SK-N-SH (cell line): ENCODE measurements at regions not wholly inside any gene's neighbourhood (a gene's known extent, or its start where the extent isn't known, plus 50 kb on each side); places are given as distances from the start of the nearest gene placed in this dataset.

Experiments used
- CTCF ChIA-PET: fragments of 300-600, 350-600 bp; formaldehyde crosslinking; extraction: SDS; loops from one replicate; lab custom pipeline; 2021; lab: Yijun Ruan, JAX
- POLR2A ChIA-PET: fragments of 350-600 bp; sonication (Branson Sonifier 250); formaldehyde crosslinking; extraction: SDS; loops from one replicate; lab custom pipeline; 2020; ENCODE audit warnings: antibody characterized with exemption, inconsistent platforms; lab: Yijun Ruan, JAX
- DNase-seq: peaks from one replicate; pipeline ENCODE4 v3.0.0; 2012
- H2AFZ ChIP-seq: fragments of 200-600 bp; sonication (generic); 2 replicates; pipeline ENCODE4 v1.8.1; 2016; ENCODE audit warnings: antibody characterized with exemption, mild to moderate bottlenecking, low read depth
- H3F3A ChIP-seq: fragments of 200-600 bp; sonication (generic); replicated peaks from 2 replicates; pipeline ENCODE3; 2016; ENCODE audit warnings: antibody characterized with exemption, mild to moderate bottlenecking; ENCODE audit not compliant: insufficient read depth
- H3K27ac ChIP-seq, 2 experiments: fragments of 200-500 bp in 1 of 2; fragments of 200-600 bp in 1 of 2; sonication (Bioruptor generic) in 1 of 2; sonication (generic), shearing (Covaris generic) in 1 of 2; 2 replicates each; pipeline versions ENCODE4 v1.5.1 to v1.6.1; 2014 to 2016; ENCODE audit warnings: low read depth in 2 of 2, inconsistent platforms in 1 of 2, low read length in 1 of 2, mild to moderate bottlenecking in 1 of 2, mixed read lengths in 1 of 2
- H3K27me3 ChIP-seq: fragments of 200-600 bp; sonication (generic), shearing (Covaris generic); 2 replicates; pipeline ENCODE4 v1.6.1; 2016; ENCODE audit warnings: mixed run types; ENCODE audit not compliant: insufficient read depth
- H3K36me3 ChIP-seq, 2 experiments: fragments of 200-500 bp in 1 of 2; fragments of 200-600 bp in 1 of 2; sonication (Bioruptor generic) in 1 of 2; sonication (generic) in 1 of 2; replicated peaks in 1 of 2; 2 replicates each; pipeline versions ENCODE3 to v1.5.1; 2014 to 2016; ENCODE audit warnings: low read length in 1 of 2, mild to moderate bottlenecking in 1 of 2; ENCODE audit not compliant: insufficient read depth in 2 of 2, control insufficient read depth in 1 of 2
- H3K4me1 ChIP-seq, 2 experiments: fragments of 200-500 bp in 1 of 2; fragments of 200-600 bp in 1 of 2; sonication (Bioruptor generic) in 1 of 2; sonication (generic), shearing (Covaris generic) in 1 of 2; 2 replicates each; pipeline versions ENCODE4 v1.5.1 to v1.6.1; 2014 to 2016; ENCODE audit warnings: low read depth in 1 of 2, low read length in 1 of 2, mixed run types in 1 of 2; ENCODE audit not compliant: insufficient read depth in 2 of 2, control insufficient read depth in 1 of 2
- H3K4me2 ChIP-seq: fragments of 200-600 bp; sonication (generic), shearing (Covaris generic); 2 replicates; pipeline ENCODE4 v1.6.1; 2017; ENCODE audit warnings: mixed run types
- H3K4me3 ChIP-seq, 2 experiments: fragments of 200-500 bp in 1 of 2; fragments of 200-600 bp in 1 of 2; sonication (Bioruptor generic) in 1 of 2; sonication (generic), shearing (Covaris generic) in 1 of 2; 2 replicates each; pipeline versions ENCODE4 v1.5.1 to v1.8.1; 2014 to 2016; ENCODE audit warnings: low read depth in 2 of 2, inconsistent platforms in 1 of 2, low read length in 1 of 2, mild to moderate bottlenecking in 1 of 2, mixed read lengths in 1 of 2, moderate library complexity in 1 of 2
- H3K79me2 ChIP-seq: fragments of 200-600 bp; sonication (generic); 2 replicates; pipeline ENCODE4 v1.8.1; 2017; ENCODE audit warnings: mild to moderate bottlenecking; ENCODE audit not compliant: insufficient read depth
- H3K9ac ChIP-seq: fragments of 200-600 bp; sonication (generic); 2 replicates; pipeline ENCODE4 v1.6.1; 2017; ENCODE audit warnings: mixed run types
- H3K9me2 ChIP-seq: fragments of 200-600 bp; sonication (generic); 2 replicates; pipeline ENCODE4 v1.6.1; 2017; ENCODE audit warnings: mixed run types
- H3K9me3 ChIP-seq: fragments of 200-600 bp; sonication (generic); 2 replicates; pipeline ENCODE4 v1.6.1; 2017; ENCODE audit warnings: mixed run types, mild to moderate bottlenecking, moderate library complexity
- H4K20me1 ChIP-seq: fragments of 200-600 bp; sonication (generic); 2 replicates; pipeline ENCODE4 v1.6.1; 2017; ENCODE audit warnings: mild to moderate bottlenecking, mixed run types; ENCODE audit not compliant: insufficient read depth
- CHD2 ChIP-seq: fragments of 150-350 bp; IDR thresholded peaks from 2 replicates; pipeline ENCODE4 v1.6.1; 2018; ENCODE audit warnings: low read length; ENCODE audit not compliant: partially characterized antibody
- EP300 ChIP-seq, 2 experiments: IDR thresholded peaks; 2 replicates each; pipeline versions ENCODE4 v1.4.0 to v1.6.1; 2012; ENCODE audit warnings: borderline replicate concordance in 1 of 2, low read depth in 1 of 2, low read length in 1 of 2
- EZH2phosphoT487 ChIP-seq: fragments of 200-600 bp; sonication (generic); IDR thresholded peaks from 2 replicates; pipeline ENCODE4 v1.6.1; 2017; ENCODE audit warnings: low read depth, mixed run types, mild to moderate bottlenecking, antibody characterized with exemption, moderate library complexity, borderline replicate concordance
- FOSL2 ChIP-seq: IDR thresholded peaks from 2 replicates; pipeline ENCODE4 v1.4.0; 2012; ENCODE audit warnings: low read depth, mild to moderate bottlenecking, moderate library complexity, borderline replicate concordance
- GABPA ChIP-seq: IDR thresholded peaks from 2 replicates; pipeline ENCODE4 v1.4.0; 2012; ENCODE audit warnings: low read depth, mild to moderate bottlenecking
- MAX ChIP-seq: IDR thresholded peaks from 2 replicates; pipeline ENCODE4 v1.4.0; 2012; ENCODE audit warnings: low read depth
- NFIC ChIP-seq: IDR thresholded peaks from 2 replicates; pipeline ENCODE4 v1.4.0; 2012; ENCODE audit warnings: borderline replicate concordance
- NRF1 ChIP-seq: IDR thresholded peaks from 2 replicates; pipeline ENCODE4 v1.6.1; 2012; ENCODE audit warnings: low read depth, mild to moderate bottlenecking, low read length
- PBX3 ChIP-seq: IDR thresholded peaks from 2 replicates; pipeline ENCODE4; 2012
- RAD21 ChIP-seq: IDR thresholded peaks from 2 replicates; pipeline ENCODE4 v1.6.1; 2012; ENCODE audit warnings: mild to moderate bottlenecking, low read length
- RXRA ChIP-seq: IDR thresholded peaks from 2 replicates; pipeline ENCODE4 v1.4.0; 2012; ENCODE audit warnings: low read depth, mild to moderate bottlenecking, borderline replicate concordance
- TAF1 ChIP-seq: IDR thresholded peaks from 2 replicates; pipeline ENCODE4 v1.6.1; 2012; ENCODE audit warnings: low read depth, mild to moderate bottlenecking, low read length, moderate library complexity, borderline replicate concordance
- WGBS: methylation state at CpG from one replicate; pipeline ENCODE4 v1.1.6; 2017; ENCODE audit warnings: low lambda C conversion rate; 5-methylcytosine and 5-hydroxymethylcytosine counted together
- TF ChIP-seq, protein P1 (sequence below): fragments of 200-600 bp; sonication (generic); IDR thresholded peaks from 2 replicates; pipeline ENCODE4 v1.6.1; 2017; ENCODE audit warnings: antibody characterized with exemption, mild to moderate bottlenecking, moderate library complexity

- DNase-seq: no peak
- Histone ChIP-seq H4K20me1 (no peaks in the 10 kb centered on the region), H3K4me1 (no peaks in the 10 kb centered on the region), H3K79me2 (no peaks in the 10 kb centered on the region), H3K9me3 (no peaks in the 10 kb centered on the region), H3K4me2 (no peak overlapping the region), H3K36me3 (no peaks in the 10 kb centered on the region), H3K27ac (no peak overlapping the region), H3F3A (no peaks in the 10 kb centered on the region), H2AFZ (no peak overlapping the region), H3K9me2 (no peaks in the 10 kb centered on the region), H3K4me3 (no peak overlapping the region), H3K27me3 (no peaks in the 10 kb centered on the region), H3K9ac (no peak overlapping the region)
- ChIA-PET POLR2A (no interaction called here), CTCF (interaction anchor here (1.2 kb wide), 1 partner anchor 9 kb away, joined by 3 read pairs; no protein-coding TSS in a partner anchor)
- WGBS: 68% methylated on average over 8 of the region's 8 CpGs
- no peak for TF ChIP-seq RXRA
- no peak for TF ChIP-seq TAF1
- TF ChIP-seq MAX: no peak
- TF ChIP-seq EZH2phosphoT487: no peak
- TF ChIP-seq FOSL2: no peak
- no peak for TF ChIP-seq GABPA
- no peak for TF ChIP-seq PBX3
- no peak for TF ChIP-seq RAD21
- no peak for TF ChIP-seq CHD2
- no peak for TF ChIP-seq EP300 (IDR thresholded peaks at IDR 0.05; ENCODE audit: borderline replicate concordance in 1 of 2, low read depth in 1 of 2, low read length in 1 of 2)
- no peak for TF ChIP-seq NRF1
These were observed 351.4 kb downstream of the PTTG2 start for GRCh38 chr4:38311495-38312126.

DNA sequence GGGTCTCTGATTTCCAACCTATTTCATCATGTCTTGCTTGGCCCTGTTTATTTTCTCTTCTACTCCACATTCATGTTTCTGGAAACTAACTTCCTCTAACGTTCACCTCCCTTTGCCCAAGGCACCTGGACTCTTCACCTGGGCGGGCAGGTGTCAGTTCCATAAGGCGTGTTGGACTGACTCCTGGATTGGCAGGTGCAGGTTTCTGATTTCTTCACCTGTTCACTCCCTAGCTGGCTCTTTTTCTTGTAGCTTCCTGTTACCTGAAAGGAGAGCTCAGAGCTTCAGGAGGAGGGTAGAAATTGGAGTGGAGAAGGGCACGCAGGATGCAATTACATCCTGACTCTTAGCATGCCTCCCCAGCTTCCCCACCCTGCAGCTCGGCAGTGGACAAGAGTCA is 350.8 kb upstream of the KLF3 start:
- H2AFZ ChIP-seq: no peak overlapping the region
- H3K4me1 ChIP-seq: no peaks in the 10 kb centered on the region
- TF ChIP-seq RXRA (no peak), NFIC (no peak)
- TF ChIP-seq, protein P1, sequence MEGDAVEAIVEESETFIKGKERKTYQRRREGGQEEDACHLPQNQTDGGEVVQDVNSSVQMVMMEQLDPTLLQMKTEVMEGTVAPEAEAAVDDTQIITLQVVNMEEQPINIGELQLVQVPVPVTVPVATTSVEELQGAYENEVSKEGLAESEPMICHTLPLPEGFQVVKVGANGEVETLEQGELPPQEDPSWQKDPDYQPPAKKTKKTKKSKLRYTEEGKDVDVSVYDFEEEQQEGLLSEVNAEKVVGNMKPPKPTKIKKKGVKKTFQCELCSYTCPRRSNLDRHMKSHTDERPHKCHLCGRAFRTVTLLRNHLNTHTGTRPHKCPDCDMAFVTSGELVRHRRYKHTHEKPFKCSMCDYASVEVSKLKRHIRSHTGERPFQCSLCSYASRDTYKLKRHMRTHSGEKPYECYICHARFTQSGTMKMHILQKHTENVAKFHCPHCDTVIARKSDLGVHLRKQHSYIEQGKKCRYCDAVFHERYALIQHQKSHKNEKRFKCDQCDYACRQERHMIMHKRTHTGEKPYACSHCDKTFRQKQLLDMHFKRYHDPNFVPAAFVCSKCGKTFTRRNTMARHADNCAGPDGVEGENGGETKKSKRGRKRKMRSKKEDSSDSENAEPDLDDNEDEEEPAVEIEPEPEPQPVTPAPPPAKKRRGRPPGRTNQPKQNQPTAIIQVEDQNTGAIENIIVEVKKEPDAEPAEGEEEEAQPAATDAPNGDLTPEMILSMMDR: no peak
- no peaks in the 10 kb centered on the region for H4K20me1 ChIP-seq
- H3K27me3 ChIP-seq: no peaks in the 10 kb centered on the region
- no peaks in the 10 kb centered on the region for H3K36me3 ChIP-seq
- no peak for DNase-seq
- CTCF ChIA-PET: interaction anchor here (2.5 kb wide), 1 partner anchor 133 kb away, joined by 9 read pairs; no protein-coding TSS in a partner anchor
- H3K79me2 ChIP-seq: no peaks in the 10 kb centered on the region
- no peak overlapping the region for H3K27ac ChIP-seq
- H3K4me2 ChIP-seq: no peak overlapping the region
- POLR2A ChIA-PET: no interaction called here
- no peaks in the 10 kb centered on the region for H3K9me3 ChIP-seq
- WGBS: 58% methylated on average over 5 of the region's 5 CpGs
- H3K9ac ChIP-seq: no peak overlapping the region
- H3K9me2 ChIP-seq: no peaks in the 10 kb centered on the region
- H3F3A ChIP-seq: no peaks in the 10 kb centered on the region
- H3K4me3 ChIP-seq: no peak overlapping the region
